Skeletal muscle satellite cell (primary cell): ENCODE measurements at regions not wholly inside any gene's neighbourhood (a gene's known extent, or its start where the extent isn't known, plus 50 kb on each side); places are given as distances from the start of the nearest gene placed in this dataset.

Experiments used
- H3K27me3 ChIP-seq: 2 replicates; pipeline ENCODE4 v1.7.0; 2013; ENCODE audit warnings: low read length; ENCODE audit not compliant: control insufficient read depth, insufficient read depth
- H3K36me3 ChIP-seq: 2 replicates; pipeline ENCODE4 v1.7.0; 2013; ENCODE audit warnings: mild to moderate bottlenecking, control low read depth, low read length; ENCODE audit not compliant: insufficient read depth
- H3K4me1 ChIP-seq: 2 replicates; pipeline ENCODE4 v1.7.0; 2013; ENCODE audit warnings: low read length; ENCODE audit not compliant: control insufficient read depth, insufficient read depth
- H3K4me2 ChIP-seq: 2 replicates; pipeline ENCODE4 v1.7.0; 2013; ENCODE audit warnings: mild to moderate bottlenecking, low read length
- H3K4me3 ChIP-seq: 2 replicates; pipeline ENCODE4 v1.7.0; 2013; ENCODE audit warnings: low read length
- H3K9ac ChIP-seq: 2 replicates; pipeline ENCODE4 v1.7.0; 2013; ENCODE audit warnings: mild to moderate bottlenecking, low read depth, low read length, moderate library complexity
- H3K9me3 ChIP-seq: replicated peaks from 2 replicates; pipeline ENCODE4 v1.7.0; 2013; ENCODE audit warnings: mild to moderate bottlenecking, control low read depth, low read length

GRCh38 chr5:54743997-54744788 lies 226.6 kb downstream of the SNX18 start:
- H3K9ac ChIP-seq = peak overlapping the region; percentile 76
- no peaks in the 10 kb centered on the region for H3K9me3 ChIP-seq
- no peaks in the 10 kb centered on the region for H3K27me3 ChIP-seq
- H3K4me1 ChIP-seq = peaks cover 29% of the 10 kb centered on the region
- no peak overlapping the region for H3K4me3 ChIP-seq
- no peaks in the 10 kb centered on the region for H3K36me3 ChIP-seq
- H3K4me2 ChIP-seq = peak overlapping the region; percentile 39

DNA sequence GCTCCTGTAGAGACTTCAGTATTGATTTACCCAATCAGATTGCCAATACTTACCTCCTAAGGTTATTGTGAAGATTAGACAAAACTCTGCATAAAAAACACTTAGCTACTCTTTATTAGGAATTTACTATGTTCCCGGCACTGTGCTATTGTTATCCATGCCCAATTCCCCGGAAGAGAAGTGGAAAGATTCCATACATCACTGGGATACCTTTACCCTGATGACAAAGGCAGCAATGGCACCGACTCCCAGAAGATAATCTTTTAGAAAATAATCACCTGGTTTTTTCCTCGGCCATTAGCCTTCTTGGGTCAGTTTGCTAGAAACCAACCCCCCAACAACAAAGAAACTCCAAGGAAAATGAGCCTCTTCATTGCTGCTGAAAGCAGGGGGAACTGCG lies 226.0 kb downstream of the SNX18 start:
- no peaks in the 10 kb centered on the region for H3K36me3 ChIP-seq
- H3K4me3 ChIP-seq = no peak overlapping the region
- no peaks in the 10 kb centered on the region for H3K27me3 ChIP-seq
- peak overlapping the region; percentile 39 for H3K4me2 ChIP-seq
- peaks cover 29% of the 10 kb centered on the region for H3K4me1 ChIP-seq
- H3K9ac ChIP-seq = peak overlapping the region; percentile 76
- no peaks in the 10 kb centered on the region for H3K9me3 ChIP-seq

DNA sequence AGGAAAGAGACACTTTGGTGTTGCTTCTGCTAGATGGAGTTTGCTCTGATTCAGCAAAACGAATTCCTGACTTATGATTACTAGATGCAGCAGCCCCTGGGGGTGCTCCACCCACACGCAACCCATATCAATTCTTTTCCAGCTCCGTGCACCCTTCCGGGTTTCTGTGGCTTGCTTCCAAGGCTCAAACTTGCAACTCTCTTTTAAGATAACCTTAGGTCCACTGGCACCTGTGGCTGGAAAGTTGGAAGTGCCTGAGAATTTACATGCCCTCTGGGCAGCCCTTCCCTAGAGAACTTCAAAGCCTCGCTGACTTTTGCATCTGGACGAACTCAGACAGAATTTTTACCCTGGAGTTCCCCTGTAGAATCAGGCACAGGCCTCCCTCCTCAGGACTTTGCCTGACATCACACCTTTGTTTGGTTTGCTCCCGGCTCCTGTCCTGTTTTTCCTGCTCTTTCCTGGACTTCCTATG lies 224.9 kb downstream of the SNX18 start:
- Histone ChIP-seq H3K9ac (no peak overlapping the region), H3K4me2 (peak overlapping the region; percentile 9), H3K4me1 (peaks cover 38% of the 10 kb centered on the region)

GRCh38 chr5:54741711-54742110 lies 224.2 kb downstream of the SNX18 start:
- H3K9ac ChIP-seq = no peak overlapping the region
- no peaks in the 10 kb centered on the region for H3K36me3 ChIP-seq
- H3K4me1 ChIP-seq = peaks cover 38% of the 10 kb centered on the region
- H3K4me3 ChIP-seq = no peak overlapping the region
- no peak overlapping the region for H3K4me2 ChIP-seq
- H3K27me3 ChIP-seq = no peaks in the 10 kb centered on the region
- no peaks in the 10 kb centered on the region for H3K9me3 ChIP-seq

More for the DNA sequence above, 224.9 kb downstream of the SNX18 start:
- no peaks in the 10 kb centered on the region for H3K9me3 ChIP-seq
- no peaks in the 10 kb centered on the region for H3K27me3 ChIP-seq
- H3K4me3 ChIP-seq = no peak overlapping the region
- H3K36me3 ChIP-seq = no peaks in the 10 kb centered on the region

- H3K36me3 ChIP-seq = no peaks in the 10 kb centered on the region
Observed at GRCh38 chr5:54740141-54740540, 222.6 kb downstream of the SNX18 start.

DNA sequence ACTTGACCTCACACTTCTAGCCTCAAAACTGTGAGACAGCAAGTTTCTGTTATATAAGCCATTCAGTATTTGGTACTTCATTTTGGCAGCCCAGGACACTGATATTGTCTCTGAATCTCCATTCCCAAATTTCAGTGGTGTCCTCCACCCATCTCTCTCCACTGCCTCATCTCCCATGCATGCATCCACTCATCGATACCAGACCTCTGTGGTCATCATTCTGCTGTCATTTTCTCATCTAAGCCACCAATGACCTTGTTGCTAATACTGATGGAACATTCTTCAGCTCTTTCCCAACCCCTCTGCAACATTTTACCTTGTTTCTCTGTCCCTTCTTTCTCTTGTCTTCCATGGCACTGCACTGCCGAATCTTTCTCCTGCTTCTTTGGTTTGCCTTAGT lies 221.8 kb downstream of the SNX18 start:
- H3K4me1 ChIP-seq = peaks cover 34% of the 10 kb centered on the region
- H3K4me2 ChIP-seq = no peak overlapping the region
- H3K4me3 ChIP-seq = no peak overlapping the region
- no peak overlapping the region for H3K9ac ChIP-seq
- no peaks in the 10 kb centered on the region for H3K27me3 ChIP-seq
- no peaks in the 10 kb centered on the region for H3K9me3 ChIP-seq
- no peaks in the 10 kb centered on the region for H3K36me3 ChIP-seq

More at GRCh38 chr5:54740141-54740540, 222.6 kb downstream of the SNX18 start:
- Histone ChIP-seq H3K4me3 (no peak overlapping the region), H3K4me1 (peaks cover 38% of the 10 kb centered on the region), H3K9me3 (no peaks in the 10 kb centered on the region), H3K27me3 (no peaks in the 10 kb centered on the region), H3K4me2 (no peak overlapping the region), H3K9ac (no peak overlapping the region)

- H3K9ac ChIP-seq = no peak overlapping the region
- H3K36me3 ChIP-seq = no peaks in the 10 kb centered on the region
- peaks cover 30% of the 10 kb centered on the region for H3K4me1 ChIP-seq
- no peak overlapping the region for H3K4me3 ChIP-seq
- H3K4me2 ChIP-seq = no peak overlapping the region
- H3K9me3 ChIP-seq = no peaks in the 10 kb centered on the region
- H3K27me3 ChIP-seq = no peaks in the 10 kb centered on the region
Observed at GRCh38 chr5:54738973-54739367, 221.4 kb downstream of the SNX18 start.

DNA sequence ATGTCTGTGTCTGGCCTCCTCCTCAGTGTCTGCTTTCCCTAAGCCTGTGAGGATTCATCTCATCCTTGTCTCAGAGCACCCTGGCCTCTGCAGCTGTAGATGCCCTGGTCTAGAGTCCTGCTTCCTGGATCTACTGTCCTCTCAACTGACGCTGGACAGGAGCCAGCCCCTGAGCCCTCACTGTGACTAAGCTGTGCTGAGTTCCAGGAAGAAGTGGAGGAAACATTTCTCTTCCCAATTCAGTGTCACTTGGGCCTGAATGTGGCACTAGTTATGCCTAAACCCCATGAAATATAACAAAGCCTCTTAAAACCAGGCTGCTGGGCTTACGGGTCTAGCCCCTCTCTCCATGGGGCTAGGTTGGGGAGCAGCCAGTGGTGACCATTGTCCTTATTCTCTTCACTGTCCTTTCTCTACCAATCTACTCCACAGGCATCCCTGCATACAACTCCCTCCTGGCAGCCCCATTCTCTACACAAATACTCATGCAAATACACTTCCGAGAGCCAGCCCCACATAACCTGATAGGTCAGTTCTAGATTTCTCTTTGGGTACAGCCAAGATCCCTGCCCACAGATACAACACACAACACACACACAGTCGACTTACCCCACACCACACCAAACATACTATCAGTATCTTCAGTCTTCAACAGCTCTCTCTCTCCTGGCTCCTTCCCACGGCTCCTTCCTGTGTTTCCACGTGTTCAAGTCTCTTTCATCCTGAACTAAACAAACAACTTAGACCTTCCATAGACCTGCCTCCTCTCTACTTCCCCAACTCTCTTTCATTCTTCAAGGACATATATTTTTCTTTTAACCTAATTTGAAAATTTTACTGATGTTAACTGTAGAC lies 220.8 kb downstream of the SNX18 start:
- H3K9me3 ChIP-seq = no peaks in the 10 kb centered on the region
- no peaks in the 10 kb centered on the region for H3K27me3 ChIP-seq
- peaks cover 24% of the 10 kb centered on the region for H3K4me1 ChIP-seq
- no peaks in the 10 kb centered on the region for H3K36me3 ChIP-seq
- no peak overlapping the region for H3K9ac ChIP-seq
- H3K4me3 ChIP-seq = no peak overlapping the region
- no peak overlapping the region for H3K4me2 ChIP-seq

- H3K36me3 ChIP-seq = no peaks in the 10 kb centered on the region
- no peak overlapping the region for H3K4me2 ChIP-seq
- H3K9me3 ChIP-seq = no peaks in the 10 kb centered on the region
- H3K9ac ChIP-seq = no peak overlapping the region
- H3K4me1 ChIP-seq = peaks cover 9% of the 10 kb centered on the region
- no peaks in the 10 kb centered on the region for H3K27me3 ChIP-seq
- H3K4me3 ChIP-seq = no peak overlapping the region
Observed at GRCh38 chr5:54736003-54736797, 218.6 kb downstream of the SNX18 start.

GRCh38 chr5:54733101-54733500 lies 215.5 kb downstream of the SNX18 start:
- no peaks in the 10 kb centered on the region for H3K36me3 ChIP-seq
- H3K4me1 ChIP-seq = peaks cover 4% of the 10 kb centered on the region
- H3K4me2 ChIP-seq = no peak overlapping the region
- no peaks in the 10 kb centered on the region for H3K27me3 ChIP-seq
- H3K9ac ChIP-seq = no peak overlapping the region
- H3K9me3 ChIP-seq = no peaks in the 10 kb centered on the region
- no peak overlapping the region for H3K4me3 ChIP-seq

GRCh38 chr5:54732108-54732507 lies 214.5 kb downstream of the SNX18 start:
- Histone ChIP-seq H3K4me2 (no peak overlapping the region), H3K4me3 (no peak overlapping the region), H3K27me3 (no peaks in the 10 kb centered on the region), H3K9me3 (no peaks in the 10 kb centered on the region), H3K36me3 (no peaks in the 10 kb centered on the region), H3K9ac (no peak overlapping the region), H3K4me1 (no peaks in the 10 kb centered on the region)
